ENCODE measurements at regions not wholly inside any gene's neighbourhood (a gene's known extent, or its start where the extent isn't known, plus 50 kb on each side); places are given as distances from the start of the nearest gene placed in this dataset.
"Not testable (repeated sequence)": the region's sequence is repeated elsewhere in the genome, so short reads cannot be mapped to it uniquely, and the experiment has no call there.

DNA sequence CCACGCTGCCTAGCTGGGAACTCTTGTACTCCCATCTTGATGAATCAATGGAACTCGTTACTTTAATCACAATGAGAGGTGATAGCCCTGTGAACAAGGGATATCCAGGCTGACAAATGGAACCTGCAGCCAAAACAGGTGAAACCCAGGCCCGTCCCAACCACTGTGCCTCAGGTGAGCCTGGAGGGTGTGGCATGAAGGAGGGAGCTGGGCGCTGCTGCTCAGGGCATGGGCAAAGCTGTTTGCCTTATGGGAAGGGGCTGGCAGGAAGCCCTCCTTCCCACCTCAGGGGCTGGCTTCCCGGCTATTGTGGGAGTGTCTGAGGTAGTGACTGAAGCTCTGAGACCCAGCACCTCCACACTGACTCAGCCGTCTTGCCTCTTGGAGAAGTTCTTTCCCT, 209.4 kb upstream of the ATP6AP2 start:
- no peak for DNase-seq (ENCODE audit: low spot score)
- TF ChIP-seq, protein P1, sequence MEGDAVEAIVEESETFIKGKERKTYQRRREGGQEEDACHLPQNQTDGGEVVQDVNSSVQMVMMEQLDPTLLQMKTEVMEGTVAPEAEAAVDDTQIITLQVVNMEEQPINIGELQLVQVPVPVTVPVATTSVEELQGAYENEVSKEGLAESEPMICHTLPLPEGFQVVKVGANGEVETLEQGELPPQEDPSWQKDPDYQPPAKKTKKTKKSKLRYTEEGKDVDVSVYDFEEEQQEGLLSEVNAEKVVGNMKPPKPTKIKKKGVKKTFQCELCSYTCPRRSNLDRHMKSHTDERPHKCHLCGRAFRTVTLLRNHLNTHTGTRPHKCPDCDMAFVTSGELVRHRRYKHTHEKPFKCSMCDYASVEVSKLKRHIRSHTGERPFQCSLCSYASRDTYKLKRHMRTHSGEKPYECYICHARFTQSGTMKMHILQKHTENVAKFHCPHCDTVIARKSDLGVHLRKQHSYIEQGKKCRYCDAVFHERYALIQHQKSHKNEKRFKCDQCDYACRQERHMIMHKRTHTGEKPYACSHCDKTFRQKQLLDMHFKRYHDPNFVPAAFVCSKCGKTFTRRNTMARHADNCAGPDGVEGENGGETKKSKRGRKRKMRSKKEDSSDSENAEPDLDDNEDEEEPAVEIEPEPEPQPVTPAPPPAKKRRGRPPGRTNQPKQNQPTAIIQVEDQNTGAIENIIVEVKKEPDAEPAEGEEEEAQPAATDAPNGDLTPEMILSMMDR (IDR thresholded peaks at IDR 0.05; ENCODE audit: extremely low read depth, missing control alignments): no peak

DNA sequence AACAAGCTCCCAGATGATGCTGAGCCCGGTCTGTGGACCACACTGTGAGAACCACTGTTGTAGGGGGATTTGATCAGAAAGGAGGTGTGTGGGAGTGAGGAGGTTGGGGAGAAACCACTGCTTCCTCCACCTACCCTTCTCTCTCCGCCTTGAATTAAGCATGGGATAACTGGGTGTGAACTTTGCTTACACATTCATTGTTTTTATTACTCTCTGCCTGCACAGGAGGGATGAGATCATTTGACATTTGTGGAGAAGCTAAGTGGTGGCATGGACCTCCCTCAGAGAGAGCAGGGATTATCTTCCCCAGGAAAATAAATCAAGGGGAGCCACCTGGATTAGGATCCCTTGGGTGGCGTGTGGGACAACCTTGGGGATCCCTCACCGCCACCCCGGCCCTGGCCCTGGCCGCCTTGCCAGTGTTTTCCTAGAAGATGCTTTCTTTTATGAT, 212.1 kb upstream of the ATP6AP2 start:
- TF ChIP-seq, protein P1 (IDR thresholded peaks at IDR 0.05; ENCODE audit: extremely low read depth, missing control alignments): no peak
- DNase-seq (ENCODE audit: low spot score): no peak

DNA sequence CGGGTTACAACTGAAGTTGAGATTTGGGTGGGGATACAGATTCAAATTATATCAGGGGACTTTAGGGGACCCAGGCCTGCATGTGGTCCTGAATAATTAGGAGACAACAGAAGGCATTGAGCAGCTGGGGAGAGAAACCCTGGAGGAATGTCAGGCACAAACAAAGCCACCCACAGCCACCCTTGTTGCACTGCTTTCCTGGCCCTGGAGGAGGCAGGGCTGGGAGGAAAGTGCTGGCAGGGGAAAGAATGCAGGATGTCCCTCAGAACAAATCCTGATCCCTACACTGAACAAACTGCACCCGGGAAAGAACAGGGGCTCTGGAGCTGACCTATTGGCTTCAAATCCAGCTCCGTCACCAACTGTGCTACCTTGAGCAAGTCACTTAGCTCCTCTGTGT, 214.1 kb upstream of the ATP6AP2 start:
- no peak for DNase-seq (ENCODE audit: low spot score)
- TF ChIP-seq, protein P1 (IDR thresholded peaks at IDR 0.05; ENCODE audit: extremely low read depth, missing control alignments): no peak

DNA sequence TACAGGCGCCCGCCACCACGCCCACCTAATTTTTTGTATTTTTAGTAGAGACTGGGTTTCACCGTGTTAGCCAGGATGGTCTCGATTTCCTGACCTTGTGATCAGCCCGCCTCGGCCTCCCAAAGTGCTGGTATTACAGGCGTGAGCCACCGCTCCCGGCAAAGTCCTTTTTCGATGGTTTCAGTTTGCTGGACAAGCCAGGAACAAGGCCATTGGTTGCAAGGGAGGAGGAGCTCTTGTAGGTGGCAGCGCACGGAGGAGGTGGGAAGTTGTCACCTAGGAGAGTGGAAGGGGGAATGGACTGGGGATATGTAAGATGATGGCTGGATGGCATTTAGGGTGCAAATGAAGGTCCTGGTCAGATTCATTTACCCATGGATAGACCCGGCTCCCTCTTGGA, 218.5 kb upstream of the ATP6AP2 start:
- DNase-seq (ENCODE audit: low spot score): not testable (repeated sequence)

DNA sequence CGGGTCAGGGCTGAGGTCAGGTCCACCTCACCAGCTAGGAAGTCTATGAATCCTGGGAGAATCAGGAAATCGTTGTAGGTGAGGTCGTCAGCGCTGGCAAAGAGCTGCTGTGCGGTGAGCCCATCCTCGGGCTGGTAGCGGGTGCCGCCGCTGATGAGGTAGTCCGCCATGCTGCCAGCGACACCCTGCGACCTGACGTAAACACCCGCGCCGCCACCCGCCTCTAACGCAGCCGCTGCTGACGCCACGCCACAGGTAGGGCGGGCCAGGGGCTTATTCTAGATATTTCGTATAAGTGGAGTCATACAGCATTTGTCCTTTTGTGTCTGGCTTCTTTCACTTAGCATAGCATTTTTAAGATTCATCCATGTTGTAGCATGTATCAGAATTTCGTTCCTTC, 220.2 kb upstream of the ATP6AP2 start:
- TF ChIP-seq, protein P1 (IDR thresholded peaks at IDR 0.05; ENCODE audit: extremely low read depth, missing control alignments): no peak
- no peak for DNase-seq (ENCODE audit: low spot score)

DNA sequence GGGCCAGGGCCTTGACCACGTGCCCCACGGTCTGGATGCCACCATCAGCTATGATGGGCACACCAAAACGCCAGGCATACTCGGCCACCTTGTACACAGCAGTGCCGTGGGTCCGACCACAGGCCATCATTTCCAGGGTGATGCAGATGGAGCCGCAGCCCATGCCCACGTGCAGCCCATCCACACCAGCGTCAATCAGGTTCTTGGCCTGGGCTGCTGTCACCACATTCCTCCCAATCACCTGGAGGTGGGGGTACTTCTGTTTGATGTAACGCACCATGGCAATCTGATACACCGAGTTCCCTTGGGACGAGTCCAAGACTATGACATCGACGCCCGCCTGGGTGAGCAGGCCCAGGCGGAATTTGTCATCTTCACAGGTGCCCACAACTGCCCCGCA, 221.2 kb upstream of the ATP6AP2 start:
- no peak for DNase-seq (ENCODE audit: low spot score)
- TF ChIP-seq, protein P1 (IDR thresholded peaks at IDR 0.05; ENCODE audit: extremely low read depth, missing control alignments): no peak

DNA sequence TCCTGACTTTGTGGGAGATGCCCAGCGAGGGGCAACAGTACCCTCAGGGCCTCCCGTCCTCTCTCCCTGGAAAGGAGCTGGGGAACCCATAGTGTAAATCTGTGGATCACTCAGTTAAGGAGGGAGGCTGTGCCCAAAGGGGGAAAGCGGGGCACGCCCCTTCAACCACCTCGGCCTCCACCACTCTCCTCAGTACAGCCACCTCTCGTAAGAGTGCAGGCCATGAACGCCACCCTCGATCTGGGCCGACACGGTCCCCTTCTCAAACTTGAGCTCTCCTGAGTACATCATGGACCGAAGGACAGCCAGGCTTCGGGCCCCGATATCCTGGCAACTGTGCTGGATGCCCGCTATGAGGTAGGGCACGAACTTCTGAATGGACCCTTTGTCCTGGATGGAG, 221.8 kb upstream of the ATP6AP2 start:
- no peak for DNase-seq (ENCODE audit: low spot score)
- TF ChIP-seq, protein P1 (IDR thresholded peaks at IDR 0.05; ENCODE audit: extremely low read depth, missing control alignments): no peak

DNA sequence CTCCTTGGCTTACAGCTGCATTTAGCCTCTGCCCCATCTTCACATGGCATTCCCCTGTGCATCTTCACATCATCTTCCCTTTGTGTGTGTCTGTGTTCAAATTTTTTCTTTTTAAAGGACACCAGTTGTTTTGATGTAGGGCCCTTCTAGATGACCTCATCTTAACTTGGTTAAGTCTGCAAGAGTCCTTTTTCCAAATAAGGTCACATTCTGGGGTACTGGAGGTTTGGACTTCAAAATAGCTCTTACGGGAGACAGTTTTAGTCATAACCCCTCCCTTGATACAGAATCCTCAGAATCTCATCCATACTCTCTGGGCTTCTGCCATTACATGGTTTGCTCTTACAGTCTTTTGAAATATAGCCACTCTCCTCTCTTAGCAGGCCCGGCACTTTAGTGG, 231.5 kb upstream of the ATP6AP2 start:
- no peak for DNase-seq (ENCODE audit: low spot score)
- TF ChIP-seq, protein P1 (IDR thresholded peaks at IDR 0.05; ENCODE audit: extremely low read depth, missing control alignments): no peak

Data from GM20000 (cell line).